ENCODE measurements at regions not wholly inside any gene's neighbourhood (a gene's known extent, or its start where the extent isn't known, plus 50 kb on each side); places are given as distances from the start of the nearest gene placed in this dataset.
A peak's percentile ranks its signal among the peaks of the same experiment; 100 is the strongest.

- no peak for DNase-seq
- Histone ChIP-seq H3K4me3 (no peak overlapping the region), H3K27me3 (no peaks in the 10 kb centered on the region), H3K9me3 (no peaks in the 10 kb centered on the region), H3K36me3 (no peaks in the 10 kb centered on the region)
Measured at GRCh38 chr3:459311-459670, 262.7 kb downstream of the CHL1 start.

GRCh38 chr3:461006-461405 is 264.4 kb downstream of the CHL1 start:
- Histone ChIP-seq H3K27me3 (no peaks in the 10 kb centered on the region), H3K4me3 (no peak overlapping the region), H3K9me3 (no peaks in the 10 kb centered on the region), H3K36me3 (no peaks in the 10 kb centered on the region)
- DNase-seq, result peak; percentile 5

GRCh38 chr3:462851-463250 is 266.3 kb downstream of the CHL1 start:
- Histone ChIP-seq H3K27me3 (no peaks in the 10 kb centered on the region), H3K36me3 (no peaks in the 10 kb centered on the region), H3K4me3 (no peak overlapping the region), H3K9me3 (no peaks in the 10 kb centered on the region)
- DNase-seq, result no peak

GRCh38 chr3:463252-464192 is 267.0 kb downstream of the CHL1 start:
- no peaks in the 10 kb centered on the region for H3K27me3 ChIP-seq
- H3K36me3 ChIP-seq, result no peaks in the 10 kb centered on the region
- no peak overlapping the region for H3K4me3 ChIP-seq
- DNase-seq, result no peak
- no peaks in the 10 kb centered on the region for H3K9me3 ChIP-seq

- no peak overlapping the region for H3K4me3 ChIP-seq
- no peaks in the 10 kb centered on the region for H3K27me3 ChIP-seq
- no peaks in the 10 kb centered on the region for H3K36me3 ChIP-seq
- no peak for DNase-seq
- H3K9me3 ChIP-seq, result no peaks in the 10 kb centered on the region
Measured at GRCh38 chr3:464255-464654, 267.7 kb downstream of the CHL1 start.

GRCh38 chr3:468172-468571 is 271.6 kb downstream of the CHL1 start:
- Histone ChIP-seq H3K9me3 (no peaks in the 10 kb centered on the region), H3K36me3 (no peaks in the 10 kb centered on the region), H3K4me3 (no peak overlapping the region), H3K27me3 (no peaks in the 10 kb centered on the region)
- DNase-seq, result no peak

- H3K9me3 ChIP-seq, result no peaks in the 10 kb centered on the region
- DNase-seq, result no peak
- H3K27me3 ChIP-seq, result no peaks in the 10 kb centered on the region
- H3K4me3 ChIP-seq, result no peak overlapping the region
- H3K36me3 ChIP-seq, result no peaks in the 10 kb centered on the region
Measured at GRCh38 chr3:473033-473800, 276.7 kb downstream of the CHL1 start.

GRCh38 chr3:474828-475227 is 278.3 kb downstream of the CHL1 start:
- H3K9me3 ChIP-seq, result no peaks in the 10 kb centered on the region

GRCh38 chr3:480070-480469 is 283.5 kb downstream of the CHL1 start:
- no peak for DNase-seq
- H3K36me3 ChIP-seq, result no peaks in the 10 kb centered on the region
- no peaks in the 10 kb centered on the region for H3K27me3 ChIP-seq
- H3K9me3 ChIP-seq, result no peaks in the 10 kb centered on the region
- no peak overlapping the region for H3K4me3 ChIP-seq

More at GRCh38 chr3:474828-475227, 278.3 kb downstream of the CHL1 start:
- no peak for DNase-seq
- H3K27me3 ChIP-seq, result no peaks in the 10 kb centered on the region
- H3K36me3 ChIP-seq, result no peaks in the 10 kb centered on the region
- H3K4me3 ChIP-seq, result no peak overlapping the region

GRCh38 chr3:481111-481510 is 284.5 kb downstream of the CHL1 start:
- no peaks in the 10 kb centered on the region for H3K27me3 ChIP-seq
- no peaks in the 10 kb centered on the region for H3K9me3 ChIP-seq
- H3K36me3 ChIP-seq, result no peaks in the 10 kb centered on the region
- H3K4me3 ChIP-seq, result no peak overlapping the region
- DNase-seq, result no peak

- DNase-seq, result no peak
- H3K36me3 ChIP-seq, result no peaks in the 10 kb centered on the region
- no peak overlapping the region for H3K4me3 ChIP-seq
- no peaks in the 10 kb centered on the region for H3K9me3 ChIP-seq
- H3K27me3 ChIP-seq, result no peaks in the 10 kb centered on the region
Measured at GRCh38 chr3:481680-482079, 285.1 kb downstream of the CHL1 start.

- Histone ChIP-seq H3K36me3 (no peaks in the 10 kb centered on the region), H3K27me3 (no peaks in the 10 kb centered on the region), H3K9me3 (no peaks in the 10 kb centered on the region), H3K4me3 (no peak overlapping the region)
- DNase-seq, result no peak
Measured at GRCh38 chr3:482479-482878, 285.9 kb downstream of the CHL1 start.

GRCh38 chr3:484341-484740 is 287.8 kb downstream of the CHL1 start:
- Histone ChIP-seq H3K27me3 (no peaks in the 10 kb centered on the region), H3K36me3 (no peaks in the 10 kb centered on the region), H3K4me3 (no peak overlapping the region), H3K9me3 (no peaks in the 10 kb centered on the region)
- no peak for DNase-seq

GRCh38 chr3:487614-488013 is 291.1 kb downstream of the CHL1 start:
- no peaks in the 10 kb centered on the region for H3K9me3 ChIP-seq
- no peak for DNase-seq
- H3K36me3 ChIP-seq, result no peaks in the 10 kb centered on the region
- no peak overlapping the region for H3K4me3 ChIP-seq
- H3K27me3 ChIP-seq, result no peaks in the 10 kb centered on the region

GRCh38 chr3:492586-493316 is 296.2 kb downstream of the CHL1 start:
- Histone ChIP-seq H3K9me3 (no peaks in the 10 kb centered on the region), H3K27me3 (no peaks in the 10 kb centered on the region), H3K4me3 (no peak overlapping the region), H3K36me3 (no peaks in the 10 kb centered on the region)
- DNase-seq, result no peak

GRCh38 chr3:494190-494589 is 297.6 kb downstream of the CHL1 start:
- no peak for DNase-seq
- H3K4me3 ChIP-seq, result no peak overlapping the region
- H3K36me3 ChIP-seq, result no peaks in the 10 kb centered on the region
- H3K9me3 ChIP-seq, result no peaks in the 10 kb centered on the region
- no peaks in the 10 kb centered on the region for H3K27me3 ChIP-seq

GRCh38 chr3:498487-498886 is 301.9 kb downstream of the CHL1 start:
- no peak for DNase-seq
- Histone ChIP-seq H3K9me3 (no peaks in the 10 kb centered on the region), H3K36me3 (no peaks in the 10 kb centered on the region), H3K27me3 (no peaks in the 10 kb centered on the region), H3K4me3 (no peak overlapping the region)
